ENCODE measurements at regions not wholly inside any gene's neighbourhood (a gene's known extent, or its start where the extent isn't known, plus 50 kb on each side); places are given as distances from the start of the nearest gene placed in this dataset.

GRCh38 chr4:43223820-43224219 lies 331.3 kb downstream of the GRXCR1 start:
- Histone ChIP-seq H3K27me3 (no peaks in the 10 kb centered on the region), H3K9me3 (no peaks in the 10 kb centered on the region), H3K4me1 (no peaks in the 10 kb centered on the region), H3K36me3 (replicated peaks in 1 of 2; ENCODE audit: insufficient read depth in 1 of 2, low read depth in 2 of 2) (no peaks in the 10 kb centered on the region), H3K27ac (no peak overlapping the region), H3K4me3 (no peak overlapping the region)
- ATAC-seq (no peak), DNase-seq (no peak)
- TF ChIP-seq CTCF (IDR thresholded peaks at IDR 0.05), result no peak
- TF ChIP-seq POLR2A (IDR thresholded peaks at IDR 0.05), result no peak
- 67 to 71% methylated on average over 3 of the region's 3 CpGs for WGBS, 2 donors
- intact Hi-C loops (cut with DNase I), result no loop called here

- no peaks in the 10 kb centered on the region for H3K4me1 ChIP-seq
- ATAC-seq, result no peak
- no peak overlapping the region for H3K27ac ChIP-seq
- WGBS, 2 donors, result 39% methylated on average over 2 of the region's 2 CpGs
- no peak for DNase-seq
- intact Hi-C loops (cut with DNase I), result no loop called here
- H3K36me3 ChIP-seq (replicated peaks in 1 of 2; ENCODE audit: insufficient read depth in 1 of 2, low read depth in 2 of 2), result no peaks in the 10 kb centered on the region
- no peaks in the 10 kb centered on the region for H3K9me3 ChIP-seq
- TF ChIP-seq POLR2A (IDR thresholded peaks at IDR 0.05), result no peak
- TF ChIP-seq CTCF (IDR thresholded peaks at IDR 0.05), result no peak
- no peaks in the 10 kb centered on the region for H3K27me3 ChIP-seq
- H3K4me3 ChIP-seq, result no peak overlapping the region
Measured at GRCh38 chr4:43224559-43224958, 332.0 kb downstream of the GRXCR1 start.

- TF ChIP-seq CTCF (IDR thresholded peaks at IDR 0.05) (no peak), POLR2A (IDR thresholded peaks at IDR 0.05) (no peak)
- Histone ChIP-seq H3K27me3 (no peaks in the 10 kb centered on the region), H3K9me3 (no peaks in the 10 kb centered on the region), H3K27ac (no peak overlapping the region), H3K36me3 (replicated peaks in 1 of 2; ENCODE audit: insufficient read depth in 1 of 2, low read depth in 2 of 2) (no peaks in the 10 kb centered on the region), H3K4me1 (no peaks in the 10 kb centered on the region), H3K4me3 (no peak overlapping the region)
- intact Hi-C loops (cut with DNase I), result no loop called here
- 83 to 93% methylated on average over 3 of the region's 3 CpGs for WGBS, 2 donors
- ATAC-seq, result no peak
- no peak for DNase-seq
Measured at GRCh38 chr4:43233321-43233720, 340.8 kb downstream of the GRXCR1 start.

- Histone ChIP-seq H3K27me3 (no peaks in the 10 kb centered on the region), H3K36me3 (replicated peaks in 1 of 2; ENCODE audit: insufficient read depth in 1 of 2, low read depth in 2 of 2) (no peaks in the 10 kb centered on the region), H3K4me1 (no peaks in the 10 kb centered on the region), H3K4me3 (no peak overlapping the region), H3K9me3 (no peaks in the 10 kb centered on the region), H3K27ac (no peak overlapping the region)
- no peak for TF ChIP-seq POLR2A (IDR thresholded peaks at IDR 0.05)
- no peak for TF ChIP-seq CTCF (IDR thresholded peaks at IDR 0.05)
- intact Hi-C loops (cut with DNase I), result no loop called here
- WGBS, 2 donors, result 60 to 71% methylated on average over 5 of the region's 5 CpGs
- ATAC-seq (no peak), DNase-seq (no peak)
Measured at GRCh38 chr4:43234626-43235415, 342.3 kb downstream of the GRXCR1 start.

DNA sequence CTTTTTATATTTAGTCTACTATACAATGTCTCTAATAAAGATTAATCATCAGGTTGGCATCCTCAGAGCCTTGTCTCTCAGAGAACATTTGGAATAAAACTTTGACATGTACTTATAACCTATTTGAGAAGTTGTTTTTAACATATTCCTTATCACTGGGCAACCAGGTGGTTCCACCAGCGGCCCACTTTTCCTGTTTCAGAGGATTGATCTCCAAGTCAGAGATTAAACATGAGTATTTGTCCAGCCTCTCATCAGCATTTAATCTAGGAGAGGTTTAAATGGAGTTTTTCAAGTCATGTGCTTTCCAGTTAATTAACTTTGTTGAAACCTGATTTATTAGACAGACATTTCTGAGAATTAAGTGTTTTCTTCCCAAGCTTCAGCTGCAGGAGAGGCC lies 345.5 kb downstream of the GRXCR1 start:
- Histone ChIP-seq H3K4me1 (no peaks in the 10 kb centered on the region), H3K9me3 (no peaks in the 10 kb centered on the region), H3K27me3 (no peaks in the 10 kb centered on the region), H3K4me3 (no peak overlapping the region), H3K36me3 (replicated peaks in 1 of 2; ENCODE audit: insufficient read depth in 1 of 2, low read depth in 2 of 2) (no peaks in the 10 kb centered on the region), H3K27ac (no peak overlapping the region)
- ATAC-seq (no peak), DNase-seq (no peak)
- TF ChIP-seq POLR2A (IDR thresholded peaks at IDR 0.05) (no peak), CTCF (IDR thresholded peaks at IDR 0.05) (no peak)
- 43 to 65% methylated on average over 1 of the region's 1 CpG for WGBS, 2 donors
- intact Hi-C loops (cut with DNase I), result no loop called here

Measured in body of pancreas (tissue), 4 donors.